SK-N-SH (cell line): ENCODE measurements at regions not wholly inside any gene's neighbourhood (a gene's known extent, or its start where the extent isn't known, plus 50 kb on each side); places are given as distances from the start of the nearest gene placed in this dataset.

Experiments
- CTCF ChIP-seq: fragments of 200-600 bp; sonication (generic); IDR thresholded peaks from 2 replicates; pipeline ENCODE4 v1.6.1; 2017; ENCODE audit warnings: antibody characterized with exemption, mild to moderate bottlenecking, moderate library complexity
- EP300 ChIP-seq, 2 experiments: IDR thresholded peaks; 2 replicates each; pipeline versions ENCODE4 v1.4.0 to v1.6.1; 2012; ENCODE audit warnings: borderline replicate concordance in 1 of 2, low read depth in 1 of 2, low read length in 1 of 2
- FOXJ3 ChIP-seq: sonication (generic); formaldehyde crosslinking; IDR thresholded peaks from 2 replicates; pipeline ENCODE4 v1.5.1; 2020; ENCODE audit warnings: mild to moderate bottlenecking, missing genetic modification reagents
- GABPA ChIP-seq: IDR thresholded peaks from 2 replicates; pipeline ENCODE4 v1.4.0; 2012; ENCODE audit warnings: low read depth, mild to moderate bottlenecking
- MAX ChIP-seq: IDR thresholded peaks from 2 replicates; pipeline ENCODE4 v1.4.0; 2012; ENCODE audit warnings: low read depth
- POLR2AphosphoS5 ChIP-seq: IDR thresholded peaks from 2 replicates; pipeline ENCODE4 v1.6.1; 2012; ENCODE audit warnings: low read depth, low read length
- RAD21 ChIP-seq: IDR thresholded peaks from 2 replicates; pipeline ENCODE4 v1.6.1; 2012; ENCODE audit warnings: mild to moderate bottlenecking, low read length
- REST ChIP-seq: IDR thresholded peaks from 2 replicates; pipeline ENCODE4 v1.6.1; 2012; ENCODE audit warnings: mild to moderate bottlenecking, low read depth, low read length, moderate library complexity
- SIN3A ChIP-seq: IDR thresholded peaks from 2 replicates; pipeline ENCODE4 v1.6.1; 2012; ENCODE audit warnings: low read depth, mild to moderate bottlenecking, low read length, moderate library complexity, borderline replicate concordance
- USF2 ChIP-seq: fragments of 150-350 bp; IDR thresholded peaks from 2 replicates; pipeline ENCODE4 v1.6.1; 2017; ENCODE audit warnings: antibody characterized with exemption, low read length, low read depth, borderline replicate concordance
- YY1 ChIP-seq: IDR thresholded peaks from 2 replicates; pipeline ENCODE4 v1.4.0; 2012; ENCODE audit warnings: low read depth, mild to moderate bottlenecking

GRCh38 chr10:6313111-6313895, 110.6 kb downstream of the PFKFB3 start:
- TF ChIP-seq CTCF (no peak), POLR2AphosphoS5 (no peak), REST (no peak), MAX (no peak), RAD21 (no peak), EP300 (IDR thresholded peaks at IDR 0.05; ENCODE audit: borderline replicate concordance in 1 of 2, low read depth in 1 of 2, low read length in 1 of 2) (no peak), FOXJ3 (CRISPR knock-in tag) (no peak), GABPA (no peak), YY1 (no peak), SIN3A (no peak), USF2 (no peak)
